ENCODE measurements at regions not wholly inside any gene's neighbourhood (a gene's known extent, or its start where the extent isn't known, plus 50 kb on each side); places are given as distances from the start of the nearest gene placed in this dataset.

- Histone ChIP-seq H3K9me3 (no peaks in the 10 kb centered on the region), H3K27ac (no peak overlapping the region), H3K27me3 (no peaks in the 10 kb centered on the region), H3K36me3 (no peaks in the 10 kb centered on the region), H3K4me1 (ENCODE audit: insufficient read depth) (no peaks in the 10 kb centered on the region), H3K4me3 (no peak overlapping the region)
- WGBS, 3 donors: 84 to 90% (median 84%) methylated on average over 15 of the region's 15 CpGs
- TF ChIP-seq CTCF (IDR thresholded peaks at IDR 0.05): no peak
- no peak for TF ChIP-seq POLR2A (IDR thresholded peaks at IDR 0.05)
- no peak for TF ChIP-seq EP300 (IDR thresholded peaks at IDR 0.05)
- intact Hi-C loops (cut with DNase I): no loop called here
- DNase-seq: no peak
Observed at GRCh38 chr5:29905626-29906353, 1287.7 kb upstream of the CDH6 start.

- WGBS, 3 donors: 61 to 64% (median 64%) methylated on average over 2 of the region's 2 CpGs
Observed at GRCh38 chr5:29902859-29903258, 1290.6 kb upstream of the CDH6 start.

GRCh38 chr5:29899583-29899982 is 1293.9 kb upstream of the CDH6 start:
- TF ChIP-seq POLR2A (IDR thresholded peaks at IDR 0.05): no peak
- no peak for TF ChIP-seq CTCF (IDR thresholded peaks at IDR 0.05)
- no peak for TF ChIP-seq EP300 (IDR thresholded peaks at IDR 0.05)
- DNase-seq: no peak
- H3K27ac ChIP-seq: no peak overlapping the region
- no peaks in the 10 kb centered on the region for H3K4me1 ChIP-seq (ENCODE audit: insufficient read depth)
- H3K4me3 ChIP-seq: no peak overlapping the region
- no peaks in the 10 kb centered on the region for H3K36me3 ChIP-seq
- no peaks in the 10 kb centered on the region for H3K27me3 ChIP-seq
- intact Hi-C loops (cut with DNase I): no loop called here
- WGBS, 3 donors: 41 to 60% (median 59%) methylated on average over 2 of the region's 2 CpGs
- no peaks in the 10 kb centered on the region for H3K9me3 ChIP-seq

More at GRCh38 chr5:29902859-29903258, 1290.6 kb upstream of the CDH6 start:
- no peaks in the 10 kb centered on the region for H3K4me1 ChIP-seq (ENCODE audit: insufficient read depth)
- intact Hi-C loops (cut with DNase I): no loop called here
- H3K4me3 ChIP-seq: no peak overlapping the region
- no peaks in the 10 kb centered on the region for H3K36me3 ChIP-seq
- no peak for DNase-seq
- no peaks in the 10 kb centered on the region for H3K9me3 ChIP-seq
- no peaks in the 10 kb centered on the region for H3K27me3 ChIP-seq
- no peak overlapping the region for H3K27ac ChIP-seq
- TF ChIP-seq EP300 (IDR thresholded peaks at IDR 0.05): no peak

GRCh38 chr5:29897916-29898315 is 1295.6 kb upstream of the CDH6 start:
- intact Hi-C loops (cut with DNase I): no loop called here
- Histone ChIP-seq H3K36me3 (no peaks in the 10 kb centered on the region), H3K27ac (no peak overlapping the region), H3K27me3 (no peaks in the 10 kb centered on the region), H3K4me3 (no peak overlapping the region), H3K9me3 (no peaks in the 10 kb centered on the region), H3K4me1 (ENCODE audit: insufficient read depth) (no peaks in the 10 kb centered on the region)
- no peak for TF ChIP-seq CTCF (IDR thresholded peaks at IDR 0.05)
- no peak for TF ChIP-seq EP300 (IDR thresholded peaks at IDR 0.05)
- no peak for TF ChIP-seq POLR2A (IDR thresholded peaks at IDR 0.05)
- no peak for DNase-seq

GRCh38 chr5:29896646-29897045 is 1296.8 kb upstream of the CDH6 start:
- Histone ChIP-seq H3K4me1 (ENCODE audit: insufficient read depth) (no peaks in the 10 kb centered on the region), H3K27ac (no peak overlapping the region), H3K9me3 (no peaks in the 10 kb centered on the region), H3K4me3 (no peak overlapping the region), H3K27me3 (no peaks in the 10 kb centered on the region), H3K36me3 (no peaks in the 10 kb centered on the region)
- DNase-seq: no peak
- intact Hi-C loops (cut with DNase I): no loop called here
- WGBS, 3 donors: 61 to 81% (median 67%) methylated on average over 1 of the region's 1 CpG
- TF ChIP-seq EP300 (IDR thresholded peaks at IDR 0.05) (no peak), POLR2A (IDR thresholded peaks at IDR 0.05) (no peak), CTCF (IDR thresholded peaks at IDR 0.05) (no peak)

All from ovary (tissue), 7 donors.